GM12873 (cell line): ENCODE measurements at regions not wholly inside any gene's neighbourhood (a gene's known extent, or its start where the extent isn't known, plus 50 kb on each side); places are given as distances from the start of the nearest gene placed in this dataset.

Source experiments
- CTCF ChIP-seq: IDR thresholded peaks from 2 replicates; pipeline ENCODE4 v1.5.1; 2012; ENCODE audit warnings: low read depth, mild to moderate bottlenecking, moderate library complexity, low read length, control low read depth; ENCODE audit not compliant: insufficient read depth; ENCODE audit errors: missing control alignments

GRCh38 chr7:136166521-136166920, 189.4 kb upstream of the MTPN start:
- no peak for TF ChIP-seq CTCF

- no peak for TF ChIP-seq CTCF
Observed at GRCh38 chr7:136163340-136163801, 186.2 kb upstream of the MTPN start.

- no peak for TF ChIP-seq CTCF
Observed at GRCh38 chr7:136150311-136150710, 173.2 kb upstream of the MTPN start.

GRCh38 chr7:136148920-136149319, 171.8 kb upstream of the MTPN start:
- no peak for TF ChIP-seq CTCF

- no peak for TF ChIP-seq CTCF
Observed at GRCh38 chr7:136146925-136147324, 169.8 kb upstream of the MTPN start.

GRCh38 chr7:136144182-136144581, 167.0 kb upstream of the MTPN start:
- TF ChIP-seq CTCF: no peak

- TF ChIP-seq CTCF: no peak
Observed at GRCh38 chr7:136143271-136143670, 166.1 kb upstream of the MTPN start.
